ENCODE measurements at regions not wholly inside any gene's neighbourhood (a gene's known extent, or its start where the extent isn't known, plus 50 kb on each side); places are given as distances from the start of the nearest gene placed in this dataset.

DNA sequence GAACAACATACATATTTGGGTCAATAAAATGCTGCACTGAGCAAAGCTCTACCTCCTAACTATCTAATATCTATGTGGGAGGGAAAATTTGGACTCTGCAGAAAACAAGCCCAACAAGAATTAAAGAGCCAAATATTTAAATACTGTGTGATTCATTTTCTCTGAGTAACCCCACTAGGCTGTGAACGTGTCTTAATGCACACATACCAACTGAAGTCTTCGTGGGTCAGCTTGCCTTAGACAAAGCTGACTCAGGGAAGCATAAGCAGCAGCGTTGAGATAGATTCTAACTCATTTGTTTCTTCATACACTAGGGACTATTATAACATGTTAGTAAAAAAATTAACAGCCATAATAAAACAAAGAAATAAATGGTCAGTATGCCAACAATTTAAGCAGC lies 114.3 kb downstream of the GJA1 start:
- FAIRE-seq (no peak), DNase-seq (ENCODE audit: low spot score) (no peak), ATAC-seq (no peak)
- Histone ChIP-seq H3K79me2 (ENCODE audit: insufficient read depth, low read length) (no peaks in the 10 kb centered on the region), H3K27ac (ENCODE audit: extremely low read length, insufficient read depth, low read length) (no peak overlapping the region), H3K9ac (ENCODE audit: insufficient read depth, low read depth, low read length) (no peak overlapping the region), H3K9me3 (ENCODE audit: low read length) (no peaks in the 10 kb centered on the region), H3K36me3 (replicated peaks in 1 of 2; ENCODE audit: control insufficient read depth in 1 of 2, insufficient read depth in 2 of 2, low read length in 2 of 2) (no peaks in the 10 kb centered on the region), H4K20me1 (ENCODE audit: insufficient read depth, low read length) (no peaks in the 10 kb centered on the region), H2AFZ (ENCODE audit: low read length) (no peak overlapping the region), H3K27me3 (ENCODE audit: control insufficient read depth in 1 of 2, insufficient read depth in 2 of 2, low read length in 2 of 2) (no peaks in the 10 kb centered on the region; a peak in 1 of 5 replicates), H3K4me2 (ENCODE audit: low read depth, low read length) (no peak overlapping the region), H3K4me3 (replicated peaks in 1 of 3; ENCODE audit: insufficient read depth in 1 of 3, low read depth in 2 of 3, low read length in 3 of 3) (no peak overlapping the region), H3K4me1 (ENCODE audit: insufficient read depth, low read length) (no peaks in the 10 kb centered on the region)
- TF ChIP-seq ETV6 (CRISPR knock-in tag; conservative IDR thresholded peaks at IDR 0.05) (no peak), KLF15 (CRISPR knock-in tag; IDR thresholded peaks at IDR 0.05; ENCODE audit: borderline replicate concordance) (no peak), KIAA2018 (CRISPR knock-in tag; IDR thresholded peaks at IDR 0.05; ENCODE audit: borderline replicate concordance) (no peak), PHF8 (CRISPR knock-in tag; IDR thresholded peaks at IDR 0.05) (no peak), YY1 (IDR thresholded peaks at IDR 0.05; ENCODE audit: insufficient read depth, insufficient replicate concordance, low read depth, low read length) (no peak), ZFP1 (CRISPR knock-in tag; IDR thresholded peaks at IDR 0.05) (no peak), RXRB (CRISPR knock-in tag; IDR thresholded peaks at IDR 0.05; ENCODE audit: borderline replicate concordance) (no peak), HCFC1 (IDR thresholded peaks at IDR 0.05; ENCODE audit: low read depth, low read length) (no peak), GLI4 (CRISPR knock-in tag; IDR thresholded peaks at IDR 0.05; ENCODE audit: borderline replicate concordance) (no peak), ZFP36L1 (CRISPR knock-in tag; IDR thresholded peaks at IDR 0.05) (no peak)
- ChIA-PET CTCF (ENCODE audit: low intra/inter-chr PET ratio, low total read pairs) (no interaction called here), POLR2A (no interaction called here)
- intact Hi-C loops (cut with micrococcal nuclease; ENCODE audit: unreplicated experiment) = loop anchor here (2.0 kb wide), 1 partner anchor 71 kb away; no protein-coding TSS in a partner anchor
- 0% methylated on average over 3 of the region's 3 CpGs for WGBS (ENCODE audit: low lambda C conversion rate)
- no TSS peak for BruUV-seq (replicated peaks)
- in situ Hi-C loops (cut with HindIII; ENCODE audit: extremely low pct_ligation_motif_present, low pct_unique_long_range_greater_than_20kb) = no loop called here
